Activated effector memory CD4-positive, alpha-beta T cell treated with anti-CD3 and anti-CD28 coated beads, Interleukin-2, amount 50 U/mL, for 16 hours (primary cell): ENCODE measurements at regions not wholly inside any gene's neighbourhood (a gene's known extent, or its start where the extent isn't known, plus 50 kb on each side); places are given as distances from the start of the nearest gene placed in this dataset.

Experiments used
- DNase-seq: peaks from one replicate; pipeline ENCODE4 v3.0.0-alpha.2; 2020

GRCh38 chr9:99366183-99366582, 144.1 kb downstream of the SEC61B start:
- DNase-seq = no peak

- no peak for DNase-seq
Measured at GRCh38 chr9:99366621-99367020, 144.5 kb downstream of the SEC61B start.

GRCh38 chr9:99368341-99369326, 146.6 kb downstream of the SEC61B start:
- no peak for DNase-seq

GRCh38 chr9:99369327-99369722, 147.2 kb downstream of the SEC61B start:
- no peak for DNase-seq

- no peak for DNase-seq
Measured at GRCh38 chr9:99370376-99370775, 148.3 kb downstream of the SEC61B start.

- no peak for DNase-seq
Measured at GRCh38 chr9:99371376-99371775, 149.3 kb downstream of the SEC61B start.

GRCh38 chr9:99373912-99374311, 151.8 kb downstream of the SEC61B start:
- no peak for DNase-seq

GRCh38 chr9:99374793-99375192, 152.7 kb downstream of the SEC61B start:
- no peak for DNase-seq

GRCh38 chr9:99375481-99375880, 153.4 kb downstream of the SEC61B start:
- no peak for DNase-seq

- DNase-seq = no peak
Measured at GRCh38 chr9:99377790-99378775, 156.0 kb downstream of the SEC61B start.

- DNase-seq = no peak
Measured at GRCh38 chr9:99383536-99383935, 161.5 kb downstream of the SEC61B start.

- DNase-seq = no peak
Measured at GRCh38 chr9:99385215-99385614, 163.1 kb downstream of the SEC61B start.

GRCh38 chr9:99385814-99386279, 163.8 kb downstream of the SEC61B start:
- DNase-seq = no peak

- DNase-seq = no peak
Measured at GRCh38 chr9:99387431-99387830, 165.3 kb downstream of the SEC61B start.

- no peak for DNase-seq
Measured at GRCh38 chr9:99389087-99390033, 167.3 kb downstream of the SEC61B start.

GRCh38 chr9:99391937-99392594, 170.0 kb downstream of the SEC61B start:
- no peak for DNase-seq

- DNase-seq = no peak
Measured at GRCh38 chr9:99392986-99393385, 170.9 kb downstream of the SEC61B start.

GRCh38 chr9:99393993-99394392, 171.9 kb downstream of the SEC61B start:
- no peak for DNase-seq

GRCh38 chr9:99398241-99398640, 176.2 kb downstream of the SEC61B start:
- no peak for DNase-seq

GRCh38 chr9:99399474-99399873, 177.4 kb downstream of the SEC61B start:
- no peak for DNase-seq

GRCh38 chr9:99400184-99400731, 178.2 kb downstream of the SEC61B start:
- DNase-seq = no peak
